CD4-positive, alpha-beta T cell (primary cell): ENCODE measurements at regions not wholly inside any gene's neighbourhood (a gene's known extent, or its start where the extent isn't known, plus 50 kb on each side); places are given as distances from the start of the nearest gene placed in this dataset.

Experiments used
- ATAC-seq: fragments of 200-7000 bp; cut with Tn5 transposase; one replicate; pipeline ENCODE4 v1.10.0; 2022; ENCODE audit warnings: mild to moderate bottlenecking; ENCODE audit not compliant: poor library complexity
- CTCF ChIA-PET: fragments of 350-600 bp; sonication (Branson Sonifier 250); formaldehyde crosslinking; loops from one replicate; lab custom pipeline; 2021; ENCODE audit warnings: antibody characterized with exemption, inconsistent platforms; lab: Charles Lee
- POLR2A ChIA-PET: fragments of 350-600 bp; sonication (Branson Sonifier 250); formaldehyde crosslinking; loops from one replicate; lab custom pipeline; 2021; ENCODE audit warnings: antibody characterized with exemption, inconsistent platforms; lab: Charles Lee
- DNase-seq, 14 experiments: peaks; one replicate each; pipeline ENCODE4 v3.0.0-alpha.2; 2013 to 2020; ENCODE audit warnings: mixed read lengths in 2 of 14
- H3K27ac ChIP-seq, 2 donors: one replicate each; pipeline versions ENCODE4 v1.5.1 to v1.7.0; 2013; ENCODE audit warnings: low read length in 2 of 2, low read depth in 1 of 2, mild to moderate bottlenecking in 1 of 2
- H3K27me3 ChIP-seq, 2 experiments: 1 replicate in 1 of 2; 2 replicates in 1 of 2; pipeline versions ENCODE4 v1.6.1 to v1.7.0; 2013; ENCODE audit warnings: low read length in 2 of 2, control low read depth in 1 of 2, mild to moderate bottlenecking in 1 of 2, moderate library complexity in 1 of 2; ENCODE audit not compliant: insufficient read depth in 2 of 2, control insufficient read depth in 1 of 2
- H3K36me3 ChIP-seq: one replicate; pipeline ENCODE4 v1.6.1; 2013; ENCODE audit warnings: low read length, control low read depth; ENCODE audit not compliant: insufficient read depth
- H3K4me1 ChIP-seq: one replicate; pipeline ENCODE4 v1.6.1; 2013; ENCODE audit warnings: low read length, control low read depth; ENCODE audit not compliant: insufficient read depth
- H3K4me3 ChIP-seq: one replicate; pipeline ENCODE4 v1.5.1; 2013; ENCODE audit warnings: mild to moderate bottlenecking, low read length, moderate library complexity
- H3K9me3 ChIP-seq, 2 experiments: 1 replicate in 1 of 2; 2 replicates in 1 of 2; pipeline versions ENCODE4 v1.6.1 to v1.7.0; 2013; ENCODE audit warnings: low read length in 2 of 2, mild to moderate bottlenecking in 2 of 2, control low read depth in 1 of 2, moderate library complexity in 1 of 2; ENCODE audit not compliant: control insufficient read depth in 1 of 2, insufficient read depth in 1 of 2
- H3K27ac Mint-ChIP-seq: one replicate; pipeline ENCODE4 v1.8.0; 2020; ENCODE audit warnings: mixed read lengths
- H3K27me3 Mint-ChIP-seq: one replicate; pipeline ENCODE4 v1.8.0; 2021; ENCODE audit warnings: mixed read lengths
- H3K36me3 Mint-ChIP-seq: one replicate; pipeline ENCODE4 v1.8.0; 2021; ENCODE audit warnings: low read depth, mixed read lengths
- H3K4me1 Mint-ChIP-seq: one replicate; pipeline ENCODE4 v1.8.0; 2021; ENCODE audit warnings: low read depth, mixed read lengths
- H3K4me3 Mint-ChIP-seq: one replicate; pipeline ENCODE4 v1.8.0; 2020; ENCODE audit warnings: mild to moderate bottlenecking, mixed read lengths
- H3K9me3 Mint-ChIP-seq: one replicate; pipeline ENCODE4 v1.8.0; 2020; ENCODE audit warnings: mixed read lengths
- CTCF ChIP-seq: fragments of 200-600 bp; IDR thresholded peaks from one replicate; pipeline ENCODE4 v1.8.0; 2022; ENCODE audit warnings: antibody characterized with exemption, mild to moderate bottlenecking
- intact Hi-C, 2 experiments: fragments of 100-400 bp; cut with DNase I in 1 of 2; cut with micrococcal nuclease in 1 of 2; formaldehyde crosslinking; loops; one replicate each; pipeline versions ENCODE4 v1.15.1 to v1.9.0; 2023 to 2025; cut with DNase I, micrococcal nuclease

- Mint-ChIP-seq H3K9me3 (no peaks in the 10 kb centered on the region), H3K4me3 (no peak overlapping the region), H3K27me3 (no peaks in the 10 kb centered on the region), H3K4me1 (peaks cover 5% of the 10 kb centered on the region), H3K36me3 (no peaks in the 10 kb centered on the region), H3K27ac (no peak overlapping the region)
- no peaks in the 10 kb centered on the region for H3K36me3 ChIP-seq
- no peaks in the 10 kb centered on the region for H3K27me3 ChIP-seq
- TF ChIP-seq CTCF, result no peak
- H3K4me1 ChIP-seq, result no peaks in the 10 kb centered on the region
- H3K27ac ChIP-seq, result no peak overlapping the region
- DNase-seq (no peak), ATAC-seq (no peak)
- ChIA-PET CTCF (no interaction called here), POLR2A (no interaction called here)
- no peak overlapping the region for H3K4me3 ChIP-seq
- intact Hi-C loops, result no loop called here
- H3K9me3 ChIP-seq, result no peaks in the 10 kb centered on the region
Observed at GRCh38 chr10:4181081-4181480, 396.1 kb upstream of the KLF6 start.

- H3K4me3 ChIP-seq, result no peak overlapping the region
- H3K27ac Mint-ChIP-seq, result no peak overlapping the region
- no peaks in the 10 kb centered on the region for H3K27me3 Mint-ChIP-seq
- no peak overlapping the region for H3K27ac ChIP-seq
- ATAC-seq (no peak), DNase-seq (no peak)
- H3K9me3 ChIP-seq, result no peaks in the 10 kb centered on the region
- H3K9me3 Mint-ChIP-seq, result no peaks in the 10 kb centered on the region
- no peak overlapping the region for H3K4me3 Mint-ChIP-seq
- H3K4me1 ChIP-seq, result no peaks in the 10 kb centered on the region
- no peaks in the 10 kb centered on the region for H3K36me3 ChIP-seq
- H3K4me1 Mint-ChIP-seq, result peaks cover 5% of the 10 kb centered on the region
- intact Hi-C loops, result no loop called here
- H3K27me3 ChIP-seq, result no peaks in the 10 kb centered on the region
- POLR2A ChIA-PET, result no interaction called here
- CTCF ChIA-PET, result no interaction called here
- no peaks in the 10 kb centered on the region for H3K36me3 Mint-ChIP-seq
- TF ChIP-seq CTCF, result no peak
Observed at GRCh38 chr10:4177791-4178190, 392.8 kb upstream of the KLF6 start.

GRCh38 chr10:4176500-4177281, 391.7 kb upstream of the KLF6 start:
- H3K36me3 ChIP-seq, result no peaks in the 10 kb centered on the region
- H3K27ac Mint-ChIP-seq, result no peak overlapping the region
- H3K27me3 Mint-ChIP-seq, result no peaks in the 10 kb centered on the region
- no peaks in the 10 kb centered on the region for H3K27me3 ChIP-seq
- H3K4me1 ChIP-seq, result no peaks in the 10 kb centered on the region
- H3K36me3 Mint-ChIP-seq, result no peaks in the 10 kb centered on the region
- intact Hi-C loops, result no loop called here
- no peak for ATAC-seq
- H3K9me3 Mint-ChIP-seq, result no peaks in the 10 kb centered on the region
- no peak for DNase-seq
- no peak overlapping the region for H3K4me3 Mint-ChIP-seq
- H3K9me3 ChIP-seq, result no peaks in the 10 kb centered on the region
- TF ChIP-seq CTCF, result no peak
- H3K27ac ChIP-seq, result no peak overlapping the region
- peaks cover 2% of the 10 kb centered on the region for H3K4me1 Mint-ChIP-seq
- POLR2A ChIA-PET, result no interaction called here
- CTCF ChIA-PET, result no interaction called here
- H3K4me3 ChIP-seq, result no peak overlapping the region
